Adrenal gland (tissue), 9 donors: ENCODE measurements at regions not wholly inside any gene's neighbourhood (a gene's known extent, or its start where the extent isn't known, plus 50 kb on each side); places are given as distances from the start of the nearest gene placed in this dataset.

Source experiments
- DNase-seq, 7 donors: peaks; one replicate each; pipeline ENCODE4 v3.0.0-alpha.2; 2019 to 2020
- H3K27ac ChIP-seq, 5 donors: fragments of 200-600 bp; sonication (generic) in 4 of 5; 1 replicate in 3 of 5; 2 replicates in 2 of 5; pipeline versions ENCODE4 v1.5.1 to v1.8.0; 2016 to 2020; ENCODE audit warnings: mild to moderate bottlenecking in 1 of 5
- H3K27me3 ChIP-seq: fragments of 200-600 bp; 2 replicates; pipeline ENCODE4 v1.8.0; 2021
- H3K36me3 ChIP-seq, 2 donors: fragments of 200-600 bp; replicated peaks in 1 of 2; 1 replicate in 1 of 2; 2 replicates in 1 of 2; pipeline versions ENCODE4 v1.5.1 to v1.8.0; 2018 to 2022
- H3K4me1 ChIP-seq, 2 donors: fragments of 200-600 bp; replicated peaks in 1 of 2; 1 replicate in 1 of 2; 2 replicates in 1 of 2; pipeline versions ENCODE4 v1.5.1 to v1.8.0; 2018 to 2021
- H3K4me3 ChIP-seq, 4 donors: fragments of 200-600 bp; sonication (generic) in 3 of 4; one replicate each; pipeline ENCODE4 v1.5.1; 2016 to 2018
- H3K9me3 ChIP-seq, 3 donors: fragments of 200-600 bp; sonication (generic) in 1 of 3; replicated peaks in 1 of 3; 1 replicate in 2 of 3; 2 replicates in 1 of 3; pipeline versions ENCODE4 v1.5.1 to v1.8.0; 2016 to 2021
- POLR2A ChIP-seq, 2 donors: fragments of 450-650 bp; IDR thresholded peaks; one replicate each; pipeline ENCODE4 v1.6.1; 2017; ENCODE audit warnings: antibody characterized with exemption in 2 of 2, mild to moderate bottlenecking in 2 of 2, moderate library complexity in 1 of 2
- WGBS, 4 donors: extraction: QIAGEN DNeasy Blood & Tissue Kit in 2 of 4; methylation state at CpG; one replicate each; pipeline versions ENCODE4 v1.1.5 to v1.1.7; 2013 to 2017; 5-methylcytosine and 5-hydroxymethylcytosine counted together
- intact Hi-C, 2 donors: fragments of 100-400 bp; cut with DNase I; formaldehyde crosslinking; loops; one replicate each; pipeline versions ENCODE4 v1.14.1 to v1.15.0; 2022 to 2023
- TF ChIP-seq, protein P1 (sequence below), 6 experiments: fragments of 450-650 bp in 4 of 6; fragments of 200-600 bp in 2 of 6; sonication (generic) in 1 of 6; IDR thresholded peaks; 1 replicate in 5 of 6; 2 replicates in 1 of 6; pipeline versions ENCODE4 v1.5.1 to v1.8.0; 2016 to 2021; ENCODE audit warnings: antibody characterized with exemption in 6 of 6, mild to moderate bottlenecking in 2 of 6, moderate library complexity in 1 of 6
- donor health status: healthy with polysubstance abuse.
- donor health status: Bipolar disorder and iron deficiency.
- donor health status: DM: yes; HTN: yes; CAD: no.
- donor health status: DM: no; HTN: no; CAD: no.
- donor health status: DM: no; HTN: no; CAD: no.

DNA sequence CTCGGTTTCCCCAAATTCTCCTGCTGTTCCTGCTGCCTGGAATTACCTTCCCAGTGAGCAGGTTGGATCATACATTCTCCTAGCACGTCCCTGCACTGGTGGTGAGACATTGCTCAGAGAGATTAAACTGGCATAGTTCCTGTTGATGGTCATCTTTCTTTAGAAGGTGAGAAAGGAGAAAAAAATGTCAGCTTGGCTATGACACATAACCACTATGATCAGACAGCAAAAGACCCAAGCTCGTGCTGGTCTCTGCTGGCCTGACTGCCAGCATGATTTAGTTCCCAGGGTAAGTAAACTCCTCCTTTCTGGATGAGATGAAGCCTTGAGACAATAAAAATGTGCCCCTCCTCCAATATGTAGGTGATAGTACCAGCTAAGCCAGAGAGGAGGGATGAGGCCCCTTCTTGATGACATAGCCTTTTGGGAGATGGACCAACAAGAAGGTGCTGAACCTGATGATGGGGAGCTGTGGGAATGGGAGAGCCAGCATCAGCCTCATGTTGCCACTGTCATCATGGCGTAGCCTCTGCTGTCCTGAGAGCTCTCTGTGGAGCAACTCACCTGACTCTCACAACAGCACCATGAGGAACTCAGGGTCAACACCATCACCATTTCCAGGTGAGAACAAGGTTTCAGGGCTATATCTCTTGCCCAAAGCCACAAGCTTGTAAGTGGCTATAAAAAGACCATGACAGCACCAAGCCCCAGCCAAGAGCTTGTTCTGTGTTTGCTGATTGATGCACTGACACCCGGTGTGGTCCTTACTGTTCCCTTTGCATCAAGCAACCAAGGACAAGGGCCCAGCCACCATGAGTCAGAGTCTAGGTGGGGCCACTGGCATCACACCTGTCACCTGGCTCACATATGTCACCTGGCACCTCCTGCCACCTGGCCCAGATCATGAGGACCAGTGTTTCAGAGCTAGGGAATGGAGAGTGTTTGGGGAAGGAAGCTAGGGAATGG, 200.0 kb downstream of the MATN1 start:
- intact Hi-C loops, result no loop called here
- DNase-seq, result peak in 2 of 7 donors; percentile 7 to 40
- Histone ChIP-seq H3K4me1 (peaks cover 4 to 17% of the 10 kb centered on the region in 2 donors), H3K27me3 (no peaks in the 10 kb centered on the region), H3K4me3 (no peak overlapping the region), H3K36me3 (no peaks in the 10 kb centered on the region), H3K9me3 (no peaks in the 10 kb centered on the region), H3K27ac (no peak overlapping the region)
- TF ChIP-seq, protein P1, sequence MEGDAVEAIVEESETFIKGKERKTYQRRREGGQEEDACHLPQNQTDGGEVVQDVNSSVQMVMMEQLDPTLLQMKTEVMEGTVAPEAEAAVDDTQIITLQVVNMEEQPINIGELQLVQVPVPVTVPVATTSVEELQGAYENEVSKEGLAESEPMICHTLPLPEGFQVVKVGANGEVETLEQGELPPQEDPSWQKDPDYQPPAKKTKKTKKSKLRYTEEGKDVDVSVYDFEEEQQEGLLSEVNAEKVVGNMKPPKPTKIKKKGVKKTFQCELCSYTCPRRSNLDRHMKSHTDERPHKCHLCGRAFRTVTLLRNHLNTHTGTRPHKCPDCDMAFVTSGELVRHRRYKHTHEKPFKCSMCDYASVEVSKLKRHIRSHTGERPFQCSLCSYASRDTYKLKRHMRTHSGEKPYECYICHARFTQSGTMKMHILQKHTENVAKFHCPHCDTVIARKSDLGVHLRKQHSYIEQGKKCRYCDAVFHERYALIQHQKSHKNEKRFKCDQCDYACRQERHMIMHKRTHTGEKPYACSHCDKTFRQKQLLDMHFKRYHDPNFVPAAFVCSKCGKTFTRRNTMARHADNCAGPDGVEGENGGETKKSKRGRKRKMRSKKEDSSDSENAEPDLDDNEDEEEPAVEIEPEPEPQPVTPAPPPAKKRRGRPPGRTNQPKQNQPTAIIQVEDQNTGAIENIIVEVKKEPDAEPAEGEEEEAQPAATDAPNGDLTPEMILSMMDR (IDR thresholded peaks at IDR 0.05), result no peak
- TF ChIP-seq POLR2A (IDR thresholded peaks at IDR 0.05), result no peak
- WGBS, 4 donors, result 53 to 67% (median 65%) methylated on average over 4 to 5 of the region's 5 CpGs

DNA sequence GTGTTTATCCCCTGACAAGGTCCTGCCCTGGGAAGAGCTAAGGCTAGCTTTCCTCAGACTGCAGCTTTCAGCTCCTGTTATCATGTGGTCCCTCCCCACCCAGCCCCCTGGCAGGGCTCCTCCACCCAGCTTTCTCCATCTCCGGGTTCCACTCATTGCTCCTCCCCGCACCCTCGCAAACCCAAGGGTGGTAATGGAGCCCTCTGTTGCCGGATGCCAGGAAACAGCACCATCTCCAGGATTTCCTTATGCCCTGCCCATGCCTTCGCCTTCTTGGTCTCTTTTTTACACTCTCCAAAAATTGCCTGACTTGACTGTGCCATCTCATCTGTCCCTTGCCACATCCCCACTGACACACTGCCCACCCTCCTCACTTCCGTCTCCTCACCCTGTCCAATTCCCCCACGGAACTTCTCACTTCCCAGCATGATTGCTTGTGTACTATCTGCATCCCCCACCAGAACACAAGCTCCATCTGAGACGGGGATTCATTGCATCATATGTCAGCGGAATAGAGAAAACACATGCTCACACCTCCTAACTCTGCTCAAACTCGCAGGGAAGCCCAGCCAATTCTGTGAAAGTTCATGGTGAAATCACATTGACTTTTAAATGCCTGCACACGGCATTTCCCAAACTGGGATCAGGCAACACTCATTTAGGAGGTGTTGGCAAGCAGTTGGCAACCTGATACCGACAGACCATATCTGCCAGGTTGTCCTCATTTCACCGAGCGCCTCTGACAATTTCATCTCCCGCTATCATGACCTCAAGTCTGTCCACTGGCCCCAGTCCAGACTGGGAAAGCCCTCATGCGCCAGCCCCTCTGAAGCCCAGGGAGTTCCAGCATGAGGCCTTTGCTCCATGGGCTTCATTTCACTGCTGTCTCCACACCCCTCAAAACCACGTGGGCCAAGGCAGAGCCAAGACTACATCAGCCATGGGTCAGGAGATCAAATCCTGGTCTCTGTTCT, 201.1 kb downstream of the MATN1 start:
- TF ChIP-seq, protein P1 (IDR thresholded peaks at IDR 0.05), result no peak
- no peak for TF ChIP-seq POLR2A (IDR thresholded peaks at IDR 0.05)
- DNase-seq, result peak in 5 of 7 donors; percentile 20 to 53 (median 44)

DNA sequence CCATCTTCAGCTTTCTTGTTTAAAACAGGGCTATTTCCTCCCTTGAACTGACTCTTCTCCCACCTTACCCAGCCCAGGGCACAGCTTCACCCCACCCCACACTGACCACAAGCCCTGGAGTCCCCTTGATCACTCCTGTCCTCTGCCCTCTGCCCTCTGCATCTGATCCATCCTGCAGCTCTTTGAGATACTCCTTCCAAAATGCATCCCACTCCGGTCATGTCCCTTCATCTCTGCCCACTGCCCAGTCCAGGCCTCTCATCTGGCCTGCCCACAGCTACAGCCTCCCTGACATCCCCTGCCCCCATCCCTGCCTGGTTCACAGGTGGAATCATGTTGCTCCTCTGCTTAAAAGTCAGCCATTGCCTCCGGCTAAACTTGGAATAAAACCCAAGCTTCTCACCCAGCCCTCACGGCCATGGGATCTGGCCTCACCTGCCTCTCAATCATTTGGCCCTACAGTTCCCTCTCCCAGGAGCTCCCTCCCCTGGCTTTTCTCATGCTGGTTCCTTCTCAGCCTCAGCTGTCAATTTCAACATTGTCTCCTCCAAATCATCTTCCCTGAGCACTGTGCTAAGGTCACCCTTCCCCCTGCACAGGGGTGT, 202.0 kb downstream of the MATN1 start:
- no peaks in the 10 kb centered on the region for H3K36me3 ChIP-seq
- H3K4me3 ChIP-seq, result no peak overlapping the region
- WGBS, 4 donors, result 69 to 83% (median 73%) methylated on average over 3 of the region's 3 CpGs
- TF ChIP-seq POLR2A (IDR thresholded peaks at IDR 0.05), result no peak
- intact Hi-C loops, result no loop called here
- no peaks in the 10 kb centered on the region for H3K27me3 ChIP-seq
- H3K9me3 ChIP-seq, result no peaks in the 10 kb centered on the region
- H3K27ac ChIP-seq, result no peak overlapping the region
- H3K4me1 ChIP-seq, result peaks cover 3 to 9% of the 10 kb centered on the region in 2 donors
- peak in 1 of 7 donors; percentile 23 for DNase-seq

More for the DNA sequence above, 201.1 kb downstream of the MATN1 start:
- Histone ChIP-seq H3K27ac (no peak overlapping the region), H3K4me1 (peaks cover 4 to 16% of the 10 kb centered on the region in 2 donors), H3K36me3 (no peaks in the 10 kb centered on the region), H3K27me3 (no peaks in the 10 kb centered on the region), H3K9me3 (no peaks in the 10 kb centered on the region), H3K4me3 (no peak overlapping the region)
- WGBS, 4 donors, result 58 to 71% (median 61%) methylated on average over 13 to 17 of the region's 17 CpGs
- intact Hi-C loops, result no loop called here

DNA sequence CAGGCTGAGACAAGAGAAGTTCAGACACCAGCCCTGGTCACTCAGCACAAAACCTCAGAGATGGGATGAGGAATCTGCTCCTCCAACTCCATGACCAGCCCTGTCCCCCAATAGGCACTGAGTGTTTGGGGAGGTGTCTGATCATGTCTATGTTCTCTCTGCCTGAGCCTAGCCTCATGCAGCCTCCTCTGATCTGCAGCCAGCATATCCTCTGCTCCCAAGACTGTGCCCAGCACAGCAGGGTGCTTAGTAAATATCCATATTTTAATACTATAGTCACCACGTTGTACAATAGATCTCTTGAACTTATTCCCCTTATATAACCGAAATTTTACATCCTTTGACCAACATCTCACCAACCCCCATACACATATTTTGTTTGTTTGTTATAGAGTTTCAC, 202.9 kb downstream of the MATN1 start:
- Histone ChIP-seq H3K4me3 (no peak overlapping the region), H3K4me1 (no peaks in the 10 kb centered on the region), H3K9me3 (no peaks in the 10 kb centered on the region), H3K36me3 (no peaks in the 10 kb centered on the region), H3K27ac (no peak overlapping the region), H3K27me3 (no peaks in the 10 kb centered on the region)
- intact Hi-C loops, result no loop called here
- WGBS, 4 donors, result 43 to 52% (median 50%) methylated on average over 2 of the region's 2 CpGs
- peak in 1 of 7 donors; percentile 15 for DNase-seq
- no peak for TF ChIP-seq POLR2A (IDR thresholded peaks at IDR 0.05)
- TF ChIP-seq, protein P1 (IDR thresholded peaks at IDR 0.05), result no peak
